Myocyte (in vitro differentiated cells): ENCODE measurements at regions not wholly inside any gene's neighbourhood (a gene's known extent, or its start where the extent isn't known, plus 50 kb on each side); places are given as distances from the start of the nearest gene placed in this dataset.
"Not testable (repeated sequence)": the region's sequence is repeated elsewhere in the genome, so short reads cannot be mapped to it uniquely, and the experiment has no call there.

Experiments used
- DNase-seq: peaks from one replicate; pipeline ENCODE4 v3.0.0-alpha.2; 2012; ENCODE audit warnings: low read depth

GRCh38 chr5:100398815-100399214, 136.4 kb upstream of the FAM174A start:
- not testable (repeated sequence) for DNase-seq

- not testable (repeated sequence) for DNase-seq
Observed at GRCh38 chr5:100379254-100379858, 155.8 kb upstream of the FAM174A start.

DNA sequence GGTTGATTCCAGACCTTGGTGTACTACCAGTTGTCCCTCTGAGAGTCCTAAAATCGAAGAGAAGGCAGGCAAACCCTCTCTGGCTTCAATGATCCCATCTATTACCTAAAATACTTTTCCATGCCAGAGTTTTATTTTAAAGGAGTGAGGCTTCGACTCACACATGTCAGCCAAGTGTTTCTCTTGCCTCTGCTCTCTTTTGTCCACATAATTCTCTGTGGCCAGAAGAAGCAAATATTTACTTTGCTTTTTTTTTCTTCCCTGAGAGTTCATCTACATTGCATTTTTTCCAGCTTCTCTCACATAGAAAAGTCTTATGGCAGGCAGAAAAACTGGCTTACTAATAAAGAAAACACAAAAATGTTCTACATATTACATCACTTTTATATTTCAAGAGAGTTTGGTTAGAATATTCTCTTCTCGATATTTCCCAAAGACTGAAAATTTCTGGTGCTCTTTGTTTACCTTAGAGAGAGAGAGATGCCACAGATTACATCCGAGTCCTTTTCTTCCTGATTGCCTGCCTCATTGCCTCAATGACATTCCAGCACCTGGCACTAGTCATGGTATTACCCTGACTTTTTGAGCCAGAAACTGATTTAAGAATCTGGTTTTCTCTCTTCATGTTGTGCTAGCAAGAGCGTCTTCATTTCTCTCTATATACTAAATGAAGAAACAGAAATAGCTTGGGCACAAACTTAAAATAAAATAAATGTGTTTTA, 170.3 kb upstream of the FAM174A start:
- not testable (repeated sequence) for DNase-seq

- DNase-seq = not testable (repeated sequence)
Observed at GRCh38 chr5:100364343-100364742, 170.8 kb upstream of the FAM174A start.

- not testable (repeated sequence) for DNase-seq
Observed at GRCh38 chr5:100359998-100360397, 175.2 kb upstream of the FAM174A start.

- not testable (repeated sequence) for DNase-seq
Observed at GRCh38 chr5:100346269-100346668, 188.9 kb upstream of the FAM174A start.

- not testable (repeated sequence) for DNase-seq
Observed at GRCh38 chr5:100341485-100341884, 193.7 kb upstream of the FAM174A start.

DNA sequence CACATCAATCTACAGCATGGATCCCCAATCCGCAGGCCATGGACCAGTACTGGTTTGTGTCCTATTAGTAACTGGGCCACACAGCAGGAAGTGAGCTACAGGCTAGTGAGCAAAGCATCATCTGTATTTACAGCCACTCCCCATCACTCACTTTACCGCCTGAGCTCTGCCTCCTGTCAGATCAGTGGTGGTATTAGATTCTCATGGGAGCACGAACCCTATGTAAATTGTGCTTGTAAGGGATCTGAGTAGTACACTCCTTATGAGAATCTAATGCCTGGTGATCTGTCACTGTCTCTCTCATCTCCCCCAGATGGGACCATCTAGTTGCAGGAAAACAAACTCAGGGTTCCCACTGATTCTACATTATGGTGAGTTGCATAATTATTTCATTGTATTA, 212.7 kb upstream of the FAM174A start:
- no peak for DNase-seq

DNA sequence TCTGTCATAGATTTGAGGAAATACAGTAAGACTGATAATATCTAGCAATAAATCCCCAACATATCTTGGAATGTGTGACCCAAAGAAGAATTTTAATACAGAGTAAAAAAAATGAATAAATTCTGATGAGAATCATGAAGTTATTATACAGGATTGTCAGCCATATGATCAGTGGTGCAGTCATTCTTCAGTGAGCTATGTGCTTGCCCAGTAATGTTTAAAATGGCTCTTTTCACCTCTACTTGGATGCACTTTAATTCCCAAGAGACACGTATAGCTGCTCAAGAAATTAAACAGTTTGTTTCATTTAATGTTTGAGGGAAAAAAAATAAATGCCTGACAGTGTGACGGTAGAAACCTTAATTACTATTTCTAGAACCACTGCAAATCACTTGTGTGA, 215.3 kb upstream of the FAM174A start:
- no peak for DNase-seq

DNA sequence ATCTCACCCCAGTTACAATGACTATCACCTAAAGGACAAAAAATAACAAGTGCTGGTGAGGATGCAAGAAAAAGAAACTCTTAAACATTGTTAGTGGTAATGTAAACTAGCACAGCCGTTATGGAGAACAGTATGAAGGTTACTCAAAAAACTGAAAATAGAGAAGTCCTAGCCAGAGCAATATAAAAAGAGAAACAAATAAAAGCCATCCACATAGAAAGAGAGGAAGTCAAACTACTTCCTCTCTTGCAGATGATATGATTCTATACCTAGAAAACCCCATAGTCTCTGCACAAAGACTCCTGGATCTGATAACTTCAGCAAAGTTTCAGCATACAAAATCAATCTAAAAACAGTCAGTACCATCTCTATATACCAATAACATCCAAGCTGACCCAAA, 221.5 kb upstream of the FAM174A start:
- no peak for DNase-seq

- DNase-seq = no peak
Observed at GRCh38 chr5:100311806-100312205, 223.4 kb upstream of the FAM174A start.

DNA sequence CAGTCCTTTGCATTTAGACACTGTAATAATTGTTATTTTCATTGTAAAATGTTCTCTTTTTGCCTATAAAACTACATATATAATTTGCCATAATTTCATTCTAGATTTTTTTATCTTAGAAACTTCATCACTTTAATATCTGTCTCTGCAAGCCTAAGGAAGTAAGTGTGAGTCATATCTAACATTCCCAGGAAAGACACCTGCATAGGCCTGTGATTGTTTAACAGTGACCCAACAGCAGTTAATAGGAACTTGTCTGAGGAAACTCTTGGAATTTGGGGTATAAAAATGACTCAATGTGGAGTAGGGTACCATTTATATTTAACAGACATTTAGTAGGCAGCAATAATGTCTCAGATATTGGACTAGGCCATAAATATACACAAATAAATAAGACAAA, 229.2 kb upstream of the FAM174A start:
- no peak for DNase-seq

DNA sequence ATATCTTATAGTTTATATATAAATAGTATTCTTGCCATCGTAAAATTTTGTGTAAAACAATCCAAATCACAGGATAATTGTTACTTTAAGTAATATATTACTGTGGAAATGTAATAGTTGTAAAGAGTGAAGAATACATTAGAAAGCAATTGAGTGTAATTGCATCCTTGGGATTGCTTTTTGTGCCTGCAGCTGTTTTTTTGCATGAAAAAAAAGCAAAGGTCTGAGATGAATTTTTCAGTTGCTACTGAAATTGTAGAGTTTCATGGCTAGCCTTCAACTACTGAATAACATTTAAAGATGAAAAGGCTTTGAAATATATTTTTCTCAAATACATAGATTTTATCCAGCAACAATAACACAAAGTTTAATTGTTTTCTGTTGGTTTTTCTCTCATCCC, 232.0 kb upstream of the FAM174A start:
- DNase-seq = no peak

DNA sequence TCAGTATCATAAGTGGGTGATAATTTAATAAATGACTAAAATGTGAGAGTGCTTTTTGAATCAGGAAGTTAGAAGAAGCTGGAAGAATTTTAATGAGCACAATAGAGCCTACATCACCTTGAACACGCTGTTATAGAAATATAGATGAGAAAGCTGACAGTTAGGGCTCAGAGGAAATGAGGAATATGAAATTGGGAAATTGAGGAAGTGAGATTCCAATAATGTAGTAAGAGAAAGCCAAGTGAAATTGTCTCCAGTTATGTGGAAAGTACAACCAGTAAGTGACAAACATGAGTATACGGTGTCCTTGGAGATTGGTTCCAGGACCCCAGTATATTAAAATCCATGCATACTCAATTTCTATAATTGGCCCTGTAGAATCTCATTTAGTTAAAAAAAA, 235.9 kb upstream of the FAM174A start:
- no peak for DNase-seq

- DNase-seq = no peak
Observed at GRCh38 chr5:100276071-100276470, 259.1 kb upstream of the FAM174A start.

- DNase-seq = no peak
Observed at GRCh38 chr5:100275631-100276030, 259.5 kb upstream of the FAM174A start.

DNA sequence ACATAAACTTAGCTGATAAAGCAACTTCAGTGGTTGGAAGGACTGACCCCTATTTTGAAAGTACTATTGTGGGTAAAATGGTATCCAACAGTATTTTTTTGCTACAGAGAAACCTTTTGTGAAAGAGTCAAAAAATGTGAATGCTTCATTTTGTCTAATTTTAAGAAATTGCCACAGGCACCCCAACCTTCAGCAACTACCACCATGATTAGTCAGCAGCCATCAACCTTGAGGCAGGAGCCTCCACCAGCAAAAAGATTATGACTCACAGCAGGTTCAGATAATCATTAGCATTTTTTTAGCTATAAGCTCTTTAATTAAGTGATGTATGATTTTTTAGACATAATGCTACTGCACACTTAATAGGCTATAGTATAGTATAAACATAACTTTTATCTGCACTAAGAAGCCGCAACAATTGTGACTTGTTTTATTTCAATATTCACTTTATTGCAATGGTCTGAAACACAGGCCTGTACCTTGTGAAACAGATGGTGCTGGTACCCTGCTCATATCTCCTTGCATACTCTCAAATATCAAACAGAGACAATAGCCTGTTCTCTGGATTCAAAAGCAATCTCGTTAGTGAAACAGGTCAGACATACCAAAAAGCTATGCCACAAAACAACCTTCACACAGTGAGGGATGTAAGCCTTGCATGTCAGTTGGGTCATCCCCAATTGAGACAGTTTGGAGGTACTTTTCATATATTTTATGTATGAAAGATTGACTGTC, 261.2 kb upstream of the FAM174A start:
- DNase-seq = no peak

- peak; percentile 1 for DNase-seq
Observed at GRCh38 chr5:100270023-100270771, 265.0 kb upstream of the FAM174A start.

- DNase-seq = no peak
Observed at GRCh38 chr5:100260968-100261367, 274.2 kb upstream of the FAM174A start.

GRCh38 chr5:100252944-100253343, 282.2 kb upstream of the FAM174A start:
- no peak for DNase-seq

DNA sequence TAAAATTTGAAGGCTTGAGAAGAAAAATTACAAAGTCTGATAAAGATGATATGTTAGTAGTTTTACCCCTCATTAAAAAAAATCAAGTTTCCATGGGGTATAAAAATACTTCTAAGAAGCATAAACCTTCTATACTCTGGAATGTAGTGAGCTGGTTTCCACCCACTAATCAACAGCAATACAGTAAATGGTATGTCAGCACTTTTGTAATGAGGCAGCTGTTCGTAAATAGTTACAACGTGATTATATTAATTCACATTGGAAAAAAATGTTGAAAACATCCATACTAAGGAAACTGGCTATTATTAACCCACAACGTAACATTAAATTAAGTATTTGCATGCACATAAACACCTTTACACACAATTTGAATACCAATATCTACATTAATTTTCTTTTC, 283.1 kb upstream of the FAM174A start:
- no peak for DNase-seq

GRCh38 chr5:100249884-100250269, 285.3 kb upstream of the FAM174A start:
- DNase-seq = no peak
